HepG2 (cell line): ENCODE measurements at regions not wholly inside any gene's neighbourhood (a gene's known extent, or its start where the extent isn't known, plus 50 kb on each side); places are given as distances from the start of the nearest gene placed in this dataset.

Experiments used
- ATAC-seq: fragments of 200-7000 bp; cut with Tn5 transposase; 3 replicates; pipeline ENCODE4 v1.9.1; 2020; ENCODE audit warnings: mild to moderate bottlenecking, moderate library complexity
- BruUV-seq: library from RNA; stranded (reverse); fragments of 400-500 nt; replicated peaks from 2 replicates; lab custom pipeline; 2021; lab: Mats Ljungman, UMichigan
- CTCF ChIA-PET: fragments of 300-600 bp; formaldehyde crosslinking; extraction: SDS; loops from one replicate; lab custom pipeline; 2021; ENCODE audit warnings: low total read pairs, inconsistent platforms, low intra/inter-chr PET ratio; lab: Yijun Ruan, JAX
- POLR2A ChIA-PET: fragments of 350-600 bp; sonication (Branson Sonifier 250); formaldehyde crosslinking; loops from one replicate; lab custom pipeline; 2020; ENCODE audit warnings: antibody characterized with exemption, inconsistent platforms; lab: Yijun Ruan, JAX
- DNase-seq: peaks from one replicate; pipeline ENCODE4 v3.0.0-alpha.2; 2015; ENCODE audit warnings: low spot score
- FAIRE-seq: peaks from 3 replicates; lab custom pipeline; 2011; peaks lifted over from hg19 to GRCh38; lab: Jason Lieb, UNC
- H2AFZ ChIP-seq: one replicate; pipeline ENCODE4 v1.6.1; 2011; ENCODE audit warnings: low read length, inconsistent platforms
- H3K27ac ChIP-seq: fragments of 300-600 bp; 3 replicates; pipeline ENCODE4 v1.8.0; 2011; ENCODE audit warnings: mixed run types, mild to moderate bottlenecking, mixed read lengths, low read length, inconsistent platforms; ENCODE audit not compliant: insufficient read depth; ENCODE audit errors: extremely low read length
- H3K27me3 ChIP-seq, 2 experiments: fragments of 200-600 bp in 1 of 2; 2 replicates in 1 of 2; 3 replicates in 1 of 2; pipeline versions ENCODE4 v1.6.0 to v1.8.0; 2011; ENCODE audit warnings: low read length in 2 of 2, mild to moderate bottlenecking in 2 of 2, moderate library complexity in 2 of 2, inconsistent platforms in 1 of 2; ENCODE audit not compliant: insufficient read depth in 2 of 2, control insufficient read depth in 1 of 2
- H3K36me3 ChIP-seq, 2 experiments: fragments of 200-600 bp in 1 of 2; replicated peaks in 1 of 2; 2 replicates in 1 of 2; 3 replicates in 1 of 2; pipeline versions ENCODE4 v1.5.1 to v1.8.0; 2011; ENCODE audit warnings: low read length in 2 of 2, inconsistent platforms in 1 of 2; ENCODE audit not compliant: insufficient read depth in 2 of 2, control insufficient read depth in 1 of 2
- H3K4me1 ChIP-seq: 2 replicates; pipeline ENCODE4 v1.5.1; 2012; ENCODE audit warnings: low read length, inconsistent platforms; ENCODE audit not compliant: insufficient read depth
- H3K4me2 ChIP-seq: 2 replicates; pipeline ENCODE4 v1.6.0; 2011; ENCODE audit warnings: low read depth, low read length, inconsistent platforms
- H3K4me3 ChIP-seq, 3 experiments: fragments of 200-600 bp in 1 of 3; sonication (generic), shearing (Covaris generic) in 1 of 3; replicated peaks in 1 of 3; 2 replicates each; pipeline ENCODE4 v1.5.1; 2011 to 2016; ENCODE audit warnings: low read length in 3 of 3, inconsistent platforms in 2 of 3, low read depth in 2 of 3, mild to moderate bottlenecking in 2 of 3, control low read depth in 1 of 3, mixed read lengths in 1 of 3; ENCODE audit not compliant: insufficient read depth in 1 of 3
- H3K79me2 ChIP-seq: one replicate; pipeline ENCODE4 v1.6.1; 2011; ENCODE audit warnings: low read length, inconsistent platforms; ENCODE audit not compliant: insufficient read depth
- H3K9ac ChIP-seq: 2 replicates; pipeline ENCODE4 v1.6.0; 2011; ENCODE audit warnings: mild to moderate bottlenecking, low read depth, low read length, inconsistent platforms; ENCODE audit not compliant: insufficient read depth
- H3K9me3 ChIP-seq: 2 replicates; pipeline ENCODE4 v1.5.1; 2012; ENCODE audit warnings: mild to moderate bottlenecking, low read length
- H4K20me1 ChIP-seq: 2 replicates; pipeline ENCODE4 v1.6.0; 2011; ENCODE audit warnings: inconsistent platforms, mild to moderate bottlenecking, low read length, moderate library complexity; ENCODE audit not compliant: insufficient read depth
- MED13 ChIP-seq: sonication (generic); formaldehyde crosslinking; IDR thresholded peaks from 2 replicates; pipeline ENCODE4 v1.5.0; 2020; ENCODE audit warnings: missing genetic modification reagents
- NCOA2 ChIP-seq: sonication (generic); formaldehyde crosslinking; IDR thresholded peaks from 2 replicates; pipeline ENCODE4 v1.8.0; 2022; ENCODE audit warnings: inconsistent platforms
- ZBTB44 ChIP-seq: sonication (generic); formaldehyde crosslinking; IDR thresholded peaks from 2 replicates; pipeline ENCODE4 v1.4.0; 2020; ENCODE audit warnings: missing genetic modification reagents
- ZNF275 ChIP-seq: sonication (generic); formaldehyde crosslinking; IDR thresholded peaks from 2 replicates; pipeline ENCODE4 v1.8.0; 2022; ENCODE audit warnings: missing genetic modification reagents, mild to moderate bottlenecking, inconsistent platforms, borderline replicate concordance
- ZNF414 ChIP-seq: sonication (generic); formaldehyde crosslinking; IDR thresholded peaks from 2 replicates; pipeline ENCODE4 v1.5.0; 2020; ENCODE audit warnings: missing genetic modification reagents
- ZNF549 ChIP-seq: sonication (generic); formaldehyde crosslinking; IDR thresholded peaks from 2 replicates; pipeline ENCODE4 v1.5.0; 2020; ENCODE audit warnings: missing genetic modification reagents
- ZNF556 ChIP-seq: sonication (generic); formaldehyde crosslinking; IDR thresholded peaks from 2 replicates; pipeline ENCODE4 v1.4.0; 2020; ENCODE audit warnings: mild to moderate bottlenecking, missing genetic modification reagents, borderline replicate concordance
- ZNF720 ChIP-seq: sonication (generic); formaldehyde crosslinking; IDR thresholded peaks from 2 replicates; pipeline ENCODE4 v1.4.0; 2020; ENCODE audit warnings: missing genetic modification reagents
- ZNF776 ChIP-seq: sonication (generic); formaldehyde crosslinking; IDR thresholded peaks from 2 replicates; pipeline ENCODE4 v1.4.0; 2020; ENCODE audit warnings: mild to moderate bottlenecking, missing genetic modification reagents
- WGBS: methylation state at CpG from one replicate; pipeline ENCODE4 v1.1.6; 2017; ENCODE audit warnings: low lambda C conversion rate; 5-methylcytosine and 5-hydroxymethylcytosine counted together
- in situ Hi-C: cut with HindIII; loops from 2 replicates; pipeline ENCODE4 v1.10.0; 2017; ENCODE audit warnings: low pct_unique_long_range_greater_than_20kb; ENCODE audit not compliant: extremely low pct_ligation_motif_present
- intact Hi-C: fragments of 100-400 bp; cut with micrococcal nuclease; formaldehyde crosslinking; loops from one replicate; pipeline ENCODE4 v1.10.0; 2022; ENCODE audit not compliant: unreplicated experiment

- Histone ChIP-seq H3K36me3 (no peaks in the 10 kb centered on the region), H3K27me3 (no peaks in the 10 kb centered on the region), H3K9ac (no peak overlapping the region), H3K79me2 (no peaks in the 10 kb centered on the region), H3K4me1 (no peaks in the 10 kb centered on the region), H3K4me3 (no peak overlapping the region), H3K9me3 (no peaks in the 10 kb centered on the region), H2AFZ (no peak overlapping the region), H4K20me1 (no peaks in the 10 kb centered on the region), H3K27ac (no peak overlapping the region), H3K4me2 (no peak overlapping the region)
- intact Hi-C loops (no loop called here), in situ Hi-C loops (no loop called here)
- ChIA-PET POLR2A (no interaction called here), CTCF (no interaction called here)
- 4% methylated on average over 2 of the region's 2 CpGs for WGBS
- FAIRE-seq (no peak), ATAC-seq (no peak)
- no TSS peak for BruUV-seq
- TF ChIP-seq ZBTB44 (CRISPR knock-in tag) (no peak), MED13 (CRISPR knock-in tag) (no peak), ZNF549 (CRISPR knock-in tag) (no peak), ZNF414 (CRISPR knock-in tag) (no peak), ZNF556 (CRISPR knock-in tag) (no peak), ZNF275 (CRISPR knock-in tag) (no peak), NCOA2 (CRISPR knock-in tag) (no peak), ZNF720 (CRISPR knock-in tag) (no peak), ZNF776 (CRISPR knock-in tag) (no peak)
- TF ChIP-seq, all 625 proteins: peak for 0
- no peak for DNase-seq
Measured at GRCh38 chr2:66673286-66673685, 238.4 kb downstream of the MEIS1 start.
